ENCODE measurements at regions not wholly inside any gene's neighbourhood (a gene's known extent, or its start where the extent isn't known, plus 50 kb on each side); places are given as distances from the start of the nearest gene placed in this dataset.

GRCh38 chr5:118126159-118126558 lies 862.2 kb downstream of the DTWD2 start:
- no peak for TF ChIP-seq POLR2A (IDR thresholded peaks at IDR 0.05; ENCODE audit: low read length)
- TF ChIP-seq FOSB (CRISPR knock-in tag; IDR thresholded peaks at IDR 0.05), result no peak
- TF ChIP-seq EHMT2 (IDR thresholded peaks at IDR 0.05; ENCODE audit: low read depth), result no peak
- TF ChIP-seq CTCF (IDR thresholded peaks at IDR 0.05), result no peak
- no peak for TF ChIP-seq NR3C1 (IDR thresholded peaks at IDR 0.05)
- TF ChIP-seq MYC (IDR thresholded peaks at IDR 0.05; ENCODE audit: borderline replicate concordance, low read length), result no peak
- TF ChIP-seq SMC3 (IDR thresholded peaks at IDR 0.05), result no peak
- no peak for TF ChIP-seq HDAC2 (IDR thresholded peaks at IDR 0.05)
- TF ChIP-seq PBX3 (IDR thresholded peaks at IDR 0.05), result no peak
- no peak for TF ChIP-seq JUNB (IDR thresholded peaks at IDR 0.05)
- TF ChIP-seq RNF2 (IDR thresholded peaks at IDR 0.05; ENCODE audit: borderline replicate concordance, low read depth), result no peak
- no peak for TF ChIP-seq RAD21 (conservative IDR thresholded peaks at IDR 0.05 in 1 of 2, IDR thresholded peaks at IDR 0.05 in 1 of 2)
- no peak for TF ChIP-seq REST (IDR thresholded peaks at IDR 0.05)
- TF ChIP-seq EP300 (IDR thresholded peaks at IDR 0.05), result no peak
